GM19372 (cell line): ENCODE measurements at regions not wholly inside any gene's neighbourhood (a gene's known extent, or its start where the extent isn't known, plus 50 kb on each side); places are given as distances from the start of the nearest gene placed in this dataset.
"Not testable (repeated sequence)": the region's sequence is repeated elsewhere in the genome, so short reads cannot be mapped to it uniquely, and the experiment has no call there.

Experiments
- ATAC-seq: cut with Tn5 transposase; IDR thresholded peaks from one replicate; pipeline ENCODE4 v1.9.1; 2021; ENCODE audit warnings: mild to moderate bottlenecking, low read depth, moderate library complexity; ENCODE audit not compliant: unreplicated experiment

GRCh38 chr9:31671011-31671410 is 713.4 kb upstream of the ACO1 start:
- no peak for ATAC-seq

GRCh38 chr9:31674264-31674663 is 710.2 kb upstream of the ACO1 start:
- no peak for ATAC-seq

DNA sequence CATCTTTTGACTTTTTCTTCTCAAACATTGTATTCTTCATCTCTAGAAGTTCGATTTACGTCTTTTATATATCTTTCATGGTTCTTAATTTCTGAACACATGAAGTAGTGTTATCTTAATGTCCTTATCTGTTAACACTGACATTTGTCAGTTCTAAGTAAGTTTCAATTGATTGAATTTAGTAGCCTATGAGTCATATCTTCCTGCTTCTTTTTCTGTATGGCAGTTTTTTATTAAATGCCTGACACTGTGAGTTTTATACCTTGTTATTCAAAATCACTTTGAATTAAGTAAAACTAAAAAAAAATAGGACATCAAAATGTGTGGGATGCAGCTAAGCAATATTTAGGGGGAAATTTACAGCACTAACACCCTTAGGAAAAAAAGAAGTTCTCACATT is 707.0 kb upstream of the ACO1 start:
- no peak for ATAC-seq

- ATAC-seq: no peak
These were observed 706.6 kb upstream of the ACO1 start for GRCh38 chr9:31677877-31678276.

GRCh38 chr9:31683116-31683515 is 701.3 kb upstream of the ACO1 start:
- no peak for ATAC-seq

GRCh38 chr9:31697956-31698355 is 686.5 kb upstream of the ACO1 start:
- ATAC-seq: no peak

GRCh38 chr9:31699836-31700235 is 684.6 kb upstream of the ACO1 start:
- no peak for ATAC-seq

- ATAC-seq: no peak
These were observed 684.0 kb upstream of the ACO1 start for GRCh38 chr9:31700252-31701045.

- no peak for ATAC-seq
These were observed 681.5 kb upstream of the ACO1 start for GRCh38 chr9:31702957-31703356.

GRCh38 chr9:31715250-31715649 is 669.2 kb upstream of the ACO1 start:
- no peak for ATAC-seq

DNA sequence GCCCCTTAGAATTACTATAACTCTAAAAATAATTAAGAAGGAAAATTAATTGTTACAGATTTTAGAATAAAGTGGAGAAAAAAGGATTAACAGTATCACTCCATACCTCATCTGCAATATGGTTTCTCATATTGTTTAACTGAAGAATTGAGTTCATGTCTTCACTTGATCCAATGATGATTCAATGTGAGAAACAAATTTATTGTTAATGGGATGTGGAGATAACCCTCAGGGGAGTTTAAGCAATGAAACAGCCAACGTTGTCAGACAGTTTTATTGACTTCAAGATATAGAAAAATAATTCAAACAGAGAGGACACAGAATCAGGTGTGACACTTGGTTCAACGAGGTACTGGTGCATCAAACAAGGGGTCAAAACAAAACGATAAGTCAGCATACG is 665.2 kb upstream of the ACO1 start:
- ATAC-seq: no peak

- ATAC-seq: no peak
These were observed 654.0 kb upstream of the ACO1 start for GRCh38 chr9:31730398-31730797.

DNA sequence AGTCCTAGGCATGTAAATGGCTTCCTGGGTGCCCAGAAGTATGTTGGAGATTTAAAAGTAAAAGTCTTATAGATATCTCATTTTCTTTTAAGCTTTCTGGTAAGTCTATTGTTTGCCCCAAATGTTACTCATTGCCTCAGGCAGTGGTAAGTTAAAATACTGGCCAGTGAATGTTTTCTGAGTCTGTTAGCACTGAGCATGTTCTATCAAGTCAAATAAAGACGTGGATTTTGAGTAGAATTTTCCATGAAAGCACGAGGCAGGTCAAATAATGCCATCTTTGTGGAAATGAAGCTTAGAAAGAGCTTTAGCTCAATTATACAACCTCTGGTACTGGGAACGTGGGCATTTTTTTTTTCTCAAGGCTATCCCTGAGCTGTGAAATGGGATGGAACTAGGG is 651.3 kb upstream of the ACO1 start:
- ATAC-seq: no peak

- ATAC-seq: no peak
These were observed 647.8 kb upstream of the ACO1 start for GRCh38 chr9:31736581-31737179.

- ATAC-seq: no peak
These were observed 643.7 kb upstream of the ACO1 start for GRCh38 chr9:31740705-31741104.

- ATAC-seq: no peak
These were observed 639.9 kb upstream of the ACO1 start for GRCh38 chr9:31744589-31744988.

DNA sequence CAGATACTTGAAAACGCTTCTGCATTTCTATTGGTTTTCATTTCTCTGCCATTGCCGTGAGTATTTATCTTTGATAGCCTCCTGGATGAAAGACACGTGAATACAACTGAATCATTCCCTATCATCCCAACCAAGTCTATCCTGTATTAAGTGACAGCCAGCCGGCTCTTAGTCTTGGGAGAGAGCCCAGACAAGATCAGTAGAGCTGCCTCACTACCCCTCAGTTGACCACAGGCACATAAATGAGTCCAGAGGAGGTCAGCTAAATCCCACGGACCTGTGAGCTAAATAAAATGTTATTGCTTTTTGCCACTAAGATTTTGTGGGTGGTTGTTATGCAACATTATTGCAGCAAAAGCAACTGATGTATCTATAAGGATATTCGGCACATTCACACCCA is 639.0 kb upstream of the ACO1 start:
- ATAC-seq: no peak

GRCh38 chr9:31745886-31746285 is 638.6 kb upstream of the ACO1 start:
- ATAC-seq: no peak

DNA sequence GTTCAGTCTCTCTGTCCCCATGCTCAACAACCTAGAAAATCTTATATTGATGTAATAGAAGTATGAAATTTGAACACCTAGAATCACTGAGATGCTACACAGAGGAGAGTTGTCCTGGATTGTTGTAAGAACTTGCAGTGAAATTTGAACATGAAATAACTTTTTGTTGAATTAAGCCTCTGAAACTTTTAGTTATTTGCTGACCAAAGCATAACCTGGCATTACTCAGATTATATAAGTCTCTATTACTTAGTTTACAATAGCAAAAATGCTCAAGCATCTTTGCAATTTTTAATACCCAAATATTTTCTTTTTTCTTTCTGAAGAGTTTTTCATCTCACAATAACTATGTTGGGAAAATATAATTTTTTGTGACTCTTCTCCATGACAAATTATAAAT is 630.7 kb upstream of the ACO1 start:
- no peak for ATAC-seq

DNA sequence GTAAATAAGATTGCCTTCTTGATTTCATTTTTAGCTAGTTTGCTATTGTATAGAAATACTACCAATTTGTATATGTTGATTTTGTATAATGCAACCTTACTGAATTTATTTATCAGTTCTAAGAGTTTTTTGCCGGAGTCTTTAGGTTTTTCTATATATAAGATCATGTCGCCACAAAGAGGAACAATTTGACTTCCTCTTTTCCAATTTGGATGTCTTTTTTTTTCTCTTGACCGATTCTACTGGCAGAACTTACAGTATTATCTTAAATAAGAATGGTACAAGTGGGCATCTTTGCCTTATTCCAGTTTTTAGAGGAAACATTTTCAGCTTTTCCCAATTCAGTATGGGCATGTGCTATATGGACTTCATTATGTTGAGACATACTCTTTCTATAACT is 624.7 kb upstream of the ACO1 start:
- no peak for ATAC-seq

DNA sequence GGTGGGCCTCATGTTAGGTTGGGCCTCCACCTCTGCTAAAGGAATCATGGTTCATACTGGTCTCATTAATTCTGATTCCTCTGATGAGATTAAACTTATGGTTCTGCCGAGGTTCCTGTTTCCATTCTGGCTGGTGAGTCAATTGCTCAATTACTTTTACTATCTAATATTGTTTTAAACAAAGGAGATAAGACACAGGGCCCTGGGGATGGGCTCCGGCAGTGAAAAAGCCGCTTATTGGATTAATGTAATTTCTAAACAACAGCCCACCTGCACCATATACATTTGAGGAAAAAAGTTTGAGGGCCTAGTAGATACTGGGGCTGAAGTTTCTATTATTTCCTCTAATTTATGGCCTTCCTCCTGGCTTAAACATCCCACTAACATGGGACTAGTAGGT is 610.4 kb upstream of the ACO1 start:
- ATAC-seq: not testable (repeated sequence)

DNA sequence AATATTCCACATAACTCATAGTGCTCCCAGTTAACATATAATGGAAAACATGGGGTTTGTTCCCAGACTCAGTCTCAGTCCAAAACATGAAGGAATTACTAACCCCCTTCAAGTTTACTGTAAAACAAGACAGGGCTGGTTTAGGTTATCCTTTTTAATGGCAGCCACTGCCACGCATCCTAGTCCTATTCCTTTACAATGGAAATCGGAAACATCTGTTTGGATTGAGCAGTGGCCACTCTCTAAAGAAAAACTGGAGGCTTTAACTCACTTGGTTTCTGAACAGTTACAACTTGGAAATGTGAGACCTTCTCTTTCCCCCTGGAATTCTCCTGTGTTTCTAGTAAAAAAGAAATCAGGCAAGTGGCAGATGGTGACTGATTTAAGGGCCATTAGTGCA is 609.9 kb upstream of the ACO1 start:
- ATAC-seq: no peak
